AG08396 (cell line): ENCODE measurements at regions not wholly inside any gene's neighbourhood (a gene's known extent, or its start where the extent isn't known, plus 50 kb on each side); places are given as distances from the start of the nearest gene placed in this dataset.
"Not testable (repeated sequence)": the region's sequence is repeated elsewhere in the genome, so short reads cannot be mapped to it uniquely, and the experiment has no call there.

ENCODE experiments used
- DNase-seq: peaks from one replicate; pipeline ENCODE4 v3.0.0; 2012; ENCODE audit warnings: low spot score, mixed read lengths

DNA sequence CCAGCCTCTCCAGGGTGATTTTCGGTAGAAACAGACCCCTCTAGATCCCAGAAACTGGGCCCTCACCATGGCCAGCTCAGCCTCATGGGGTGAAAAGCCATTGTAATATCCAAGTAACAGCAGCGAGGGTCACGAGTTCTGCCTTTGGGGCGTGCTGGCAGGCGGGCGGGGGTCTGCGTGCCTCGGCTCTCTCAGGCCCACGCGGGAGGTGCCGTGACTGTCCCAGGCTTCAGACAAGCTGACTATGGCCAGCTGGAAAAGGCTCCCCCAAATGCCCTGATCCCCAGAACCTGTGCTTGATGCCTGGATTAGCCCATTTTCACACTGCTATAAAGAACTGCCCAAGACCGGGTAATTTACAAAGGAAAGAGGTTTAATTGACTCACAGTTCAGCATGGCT is 160.2 kb downstream of the LAT start:
- DNase-seq: not testable (repeated sequence)

DNA sequence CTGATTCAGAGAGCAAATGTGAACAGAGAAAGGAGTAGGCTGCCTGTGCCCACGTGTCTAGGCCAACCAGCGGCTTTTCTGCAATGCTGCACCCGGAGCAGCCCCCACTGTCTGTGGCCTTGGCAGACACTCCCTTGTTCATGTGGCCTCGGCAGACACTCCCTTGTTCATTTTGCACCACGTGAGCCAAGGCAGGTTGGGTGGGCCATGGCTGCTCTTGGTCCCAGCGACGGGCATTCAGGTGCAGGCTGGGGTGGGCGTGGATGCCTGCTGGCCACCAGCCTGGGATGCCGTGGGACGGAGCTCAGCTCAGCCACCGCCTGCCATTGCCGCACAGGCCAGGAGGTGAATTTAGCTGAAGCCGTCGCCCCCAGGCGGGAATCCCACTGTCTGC is 159.8 kb downstream of the LAT start:
- not testable (repeated sequence) for DNase-seq

DNA sequence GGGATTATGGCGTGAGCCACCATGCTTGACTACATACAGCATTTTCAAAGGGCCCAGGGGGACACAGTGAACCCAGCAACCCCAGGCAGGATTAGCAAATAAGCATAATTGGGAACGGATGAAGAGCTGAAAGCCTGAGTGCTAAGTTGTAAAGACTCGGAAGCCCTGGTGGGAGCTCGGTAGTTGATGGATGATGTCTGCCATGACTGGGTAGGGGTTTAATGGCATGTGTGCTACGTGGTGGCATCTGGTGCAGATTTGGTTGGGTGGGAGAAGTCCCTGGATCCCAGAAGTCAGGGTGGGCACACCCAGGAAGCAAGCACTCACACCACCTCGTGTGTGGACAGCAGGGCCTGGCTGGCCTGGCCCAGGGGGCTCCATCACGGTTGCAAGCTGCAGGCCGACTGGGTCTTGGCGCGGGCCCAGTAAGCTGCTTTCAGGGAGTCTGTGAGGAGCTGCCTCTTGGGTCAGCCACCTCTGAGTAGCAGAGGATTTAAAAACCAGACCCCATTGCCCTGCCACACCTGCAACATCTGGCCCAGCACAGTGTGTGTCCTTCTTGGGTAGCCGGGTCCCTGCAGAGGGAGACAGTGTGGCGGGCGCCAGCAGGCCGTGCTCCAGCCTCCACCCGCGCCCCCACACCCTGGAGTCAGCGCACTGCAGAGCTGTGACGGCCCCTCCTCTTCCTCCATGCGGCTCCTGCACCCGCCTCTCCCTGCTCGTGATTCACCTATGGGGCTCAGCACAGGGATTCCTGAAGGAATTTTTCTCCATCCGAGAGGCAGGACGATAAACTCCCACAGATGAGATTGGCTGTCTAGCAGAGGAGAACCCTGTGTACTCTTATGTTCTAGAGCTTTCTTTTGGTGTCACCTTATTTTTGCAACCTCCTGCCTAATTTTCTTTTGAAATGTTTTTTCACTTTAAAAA is 159.2 kb downstream of the LAT start:
- not testable (repeated sequence) for DNase-seq

DNA sequence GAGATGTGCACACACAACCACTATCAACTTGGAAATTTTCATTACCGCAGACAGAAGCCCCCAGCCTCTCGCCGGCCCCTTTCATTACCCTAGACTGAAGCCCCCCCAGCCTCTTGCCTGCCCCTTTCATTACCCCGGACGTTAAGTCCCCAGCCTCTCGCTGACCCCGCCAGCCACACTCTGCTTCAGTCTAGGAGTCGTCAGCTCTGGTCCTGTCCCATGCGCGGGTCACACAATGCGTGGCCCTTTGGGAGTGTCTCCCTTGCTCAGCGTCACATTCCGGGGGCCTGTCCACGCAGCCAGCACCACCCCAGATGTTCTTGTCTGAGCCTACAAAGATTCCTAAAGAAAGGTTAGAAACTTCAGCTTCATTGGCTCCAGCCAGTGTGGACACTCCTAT is 157.7 kb downstream of the LAT start:
- not testable (repeated sequence) for DNase-seq

DNA sequence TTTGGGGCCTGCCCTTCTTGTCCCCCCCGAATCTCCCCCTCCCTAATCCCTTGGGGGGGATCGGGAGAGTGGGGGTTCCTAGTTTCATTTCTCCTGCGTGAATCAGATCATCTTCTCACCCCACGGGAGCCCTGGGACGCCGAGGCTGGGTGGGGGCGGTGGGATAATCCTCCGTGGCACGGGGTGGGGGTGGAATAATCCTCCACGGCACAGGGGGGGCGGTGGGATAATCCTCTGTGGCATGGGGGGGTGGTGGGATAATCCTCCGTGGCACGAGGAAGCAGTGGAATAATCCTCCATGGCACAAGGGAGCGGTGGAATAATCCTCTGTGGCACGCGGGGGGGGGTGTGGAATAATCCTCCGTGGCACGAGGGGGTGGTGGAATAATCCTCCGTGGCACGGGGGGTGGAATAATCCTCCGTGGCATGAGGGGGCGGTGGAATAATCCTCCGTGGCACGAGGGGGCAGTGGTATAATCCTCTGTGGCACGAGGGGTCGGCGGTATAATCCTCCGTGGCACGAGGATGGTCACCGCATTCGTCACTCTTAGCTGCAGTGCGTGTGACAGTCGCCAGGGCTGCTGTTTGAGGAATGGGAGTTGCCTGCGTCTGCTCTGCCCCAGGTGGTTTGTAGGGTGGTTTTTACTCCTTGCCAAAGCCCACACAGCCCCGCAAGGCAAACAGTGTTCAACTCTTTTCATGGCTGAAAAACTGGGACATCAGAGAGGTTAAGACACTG is 156.9 kb downstream of the LAT start:
- no peak for DNase-seq

DNA sequence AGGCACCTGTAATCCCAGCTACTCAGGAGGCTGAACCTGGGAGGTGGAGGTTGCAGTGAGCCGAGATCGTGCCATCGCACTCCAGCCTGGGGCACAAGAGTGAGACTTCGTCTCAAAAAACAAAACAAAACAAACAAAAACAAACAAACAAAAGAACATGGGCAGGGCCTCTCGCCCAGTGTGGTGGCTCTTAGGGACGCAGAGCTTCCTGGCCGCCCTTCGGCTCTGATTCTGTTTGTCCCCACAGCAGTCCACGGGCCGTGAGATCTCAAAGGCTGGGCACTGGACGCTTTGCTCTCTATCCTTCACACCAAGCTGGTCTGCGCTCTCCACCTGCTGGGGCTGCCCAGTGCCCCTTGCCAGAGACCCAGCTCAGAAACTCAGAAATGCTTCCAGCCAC is 156.3 kb downstream of the LAT start:
- not testable (repeated sequence) for DNase-seq

DNA sequence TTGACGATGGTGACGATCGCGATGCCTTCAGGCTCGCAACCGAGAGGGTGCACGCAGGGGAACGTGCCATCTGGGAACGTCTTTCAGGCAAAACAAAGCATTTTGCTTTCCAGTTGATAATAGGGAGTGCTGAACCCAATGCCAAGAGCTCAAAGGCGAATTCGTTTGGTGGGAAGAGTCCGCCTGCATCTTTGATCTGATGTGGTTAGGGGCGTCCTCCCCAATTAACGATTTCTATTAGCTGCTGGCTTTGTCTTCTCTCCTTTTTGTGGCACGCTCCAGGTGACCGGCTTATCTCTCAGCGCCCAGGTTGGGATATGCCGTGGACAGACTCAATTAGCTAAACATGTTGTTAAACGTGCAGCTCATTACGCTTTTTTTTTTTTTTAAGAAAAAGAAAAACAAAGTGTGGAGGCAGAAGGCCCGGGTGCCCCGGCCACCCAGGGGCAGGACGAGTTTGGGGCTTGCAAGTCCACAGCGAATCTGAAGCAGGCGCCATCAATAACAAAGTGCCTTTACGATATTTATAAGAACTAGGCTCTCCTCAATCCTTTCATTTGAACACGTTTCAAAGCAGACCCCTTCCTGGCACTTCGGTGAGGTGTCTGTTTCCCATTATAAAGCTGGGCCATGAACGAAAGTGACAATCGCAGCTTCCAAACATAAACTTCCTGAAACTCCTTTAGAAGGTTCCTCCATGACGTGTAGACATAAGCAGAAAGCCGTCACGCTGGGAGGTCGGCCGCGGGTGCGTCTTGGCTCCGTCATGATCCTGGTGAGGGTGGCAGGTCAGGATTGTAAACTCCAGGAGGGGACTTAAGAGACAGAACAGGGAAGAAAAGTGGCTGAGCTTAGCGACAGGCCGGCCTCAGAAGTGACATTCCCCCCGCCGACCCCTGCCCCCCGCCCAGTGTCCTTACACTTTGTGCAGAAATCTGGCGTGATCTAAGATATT is 155.3 kb downstream of the LAT start:
- DNase-seq: not testable (repeated sequence)

DNA sequence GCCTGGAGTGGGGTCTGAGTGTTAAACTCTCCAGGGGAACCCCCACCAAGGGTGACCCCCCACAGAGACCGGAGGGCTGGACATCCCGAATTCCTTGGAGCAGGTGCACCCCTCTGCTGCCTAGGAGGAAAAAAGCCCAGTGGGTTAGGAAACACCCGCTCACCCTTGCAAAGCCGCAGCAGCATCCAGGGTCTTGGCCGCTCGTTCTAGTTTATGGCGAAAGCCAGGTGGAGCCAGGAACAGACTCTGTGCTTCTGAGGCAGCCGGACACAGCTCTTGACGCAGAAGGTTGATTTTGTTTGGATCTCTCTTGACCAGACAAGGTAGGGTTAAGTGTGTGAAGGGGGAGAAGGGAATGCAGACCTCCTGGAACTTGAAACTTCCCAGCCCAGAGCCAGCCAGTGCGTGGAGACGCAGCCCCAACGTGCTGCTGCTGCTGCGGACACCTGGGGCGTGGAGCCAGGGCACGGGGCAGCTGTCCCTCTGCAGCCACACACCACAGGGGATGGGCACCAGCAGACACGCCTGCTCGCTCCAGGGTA is 154.5 kb downstream of the LAT start:
- no peak for DNase-seq

DNA sequence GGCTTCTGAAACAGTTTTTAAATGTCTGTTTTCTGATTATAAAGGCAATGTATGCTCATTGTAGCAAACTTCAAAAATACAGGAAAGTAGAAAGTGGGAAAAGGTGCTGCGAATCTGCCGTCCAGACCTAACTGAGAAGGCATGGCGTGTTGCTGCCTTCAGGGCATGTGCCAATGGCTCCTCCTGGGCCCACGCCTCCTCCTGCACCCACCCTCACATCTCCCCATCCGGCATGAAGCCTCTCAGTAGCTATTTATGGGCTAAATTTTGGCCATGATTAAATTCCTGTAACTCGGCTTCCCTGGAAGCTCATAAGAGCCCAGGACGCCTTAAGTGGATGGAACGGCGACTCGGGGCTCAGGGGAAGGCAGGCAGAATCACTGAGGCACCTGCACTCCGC is 153.8 kb downstream of the LAT start:
- not testable (repeated sequence) for DNase-seq

DNA sequence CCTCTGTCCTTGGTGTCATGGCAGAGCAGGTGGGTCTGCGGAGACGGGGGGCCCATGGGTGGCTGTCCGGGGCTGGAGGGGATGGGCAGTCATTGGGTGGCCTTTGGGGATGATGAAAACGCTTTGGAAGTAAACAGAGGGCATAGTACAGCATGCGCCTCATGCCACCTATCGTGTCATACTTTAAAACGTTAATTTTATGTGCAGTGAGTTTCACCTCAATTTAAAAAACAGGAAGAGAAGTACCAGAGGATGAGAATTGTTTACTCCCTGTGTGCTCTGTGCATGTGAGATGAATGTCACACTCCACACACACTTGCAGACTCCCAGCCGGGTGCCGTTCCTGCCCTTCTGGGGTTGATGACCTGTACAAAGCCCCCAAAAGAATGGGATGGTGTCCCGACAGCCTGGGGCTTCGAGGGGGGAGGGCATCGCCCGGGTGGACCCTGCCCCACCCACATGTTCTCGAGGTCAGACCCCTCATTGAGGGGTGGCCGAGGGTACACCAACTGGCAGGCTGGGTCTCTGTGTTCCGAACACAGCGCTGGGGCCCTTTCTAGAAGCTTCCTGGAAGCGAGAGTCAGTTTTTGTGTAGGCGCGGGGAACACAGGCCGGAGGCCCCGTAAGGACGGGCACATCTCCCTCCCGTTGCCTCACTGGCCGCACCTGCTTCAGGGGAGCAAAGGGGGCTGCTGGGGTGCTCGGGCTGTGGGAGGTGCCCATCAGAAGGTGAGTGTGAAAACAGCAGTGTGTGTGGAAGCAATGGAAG is 153.2 kb downstream of the LAT start:
- not testable (repeated sequence) for DNase-seq

DNA sequence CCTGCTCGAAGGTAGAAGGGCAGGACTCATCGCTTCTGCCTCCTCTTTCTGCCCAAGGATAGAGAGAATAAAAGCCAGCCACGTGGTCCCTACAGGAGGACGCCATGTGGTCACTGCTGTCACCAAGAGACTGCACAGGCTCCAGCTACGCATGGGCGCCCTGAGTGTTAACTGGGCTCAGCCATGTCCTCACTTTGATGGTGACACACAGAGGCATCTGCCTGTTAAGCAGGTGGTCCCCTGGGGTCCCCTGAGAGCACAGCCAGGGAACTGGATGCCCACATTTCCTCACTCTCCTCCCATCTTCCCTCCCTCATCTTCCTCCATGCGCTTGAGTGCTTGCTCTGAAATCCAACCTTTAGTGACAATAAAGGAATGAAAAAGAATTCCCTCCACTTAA is 152.6 kb downstream of the LAT start:
- DNase-seq: not testable (repeated sequence)

DNA sequence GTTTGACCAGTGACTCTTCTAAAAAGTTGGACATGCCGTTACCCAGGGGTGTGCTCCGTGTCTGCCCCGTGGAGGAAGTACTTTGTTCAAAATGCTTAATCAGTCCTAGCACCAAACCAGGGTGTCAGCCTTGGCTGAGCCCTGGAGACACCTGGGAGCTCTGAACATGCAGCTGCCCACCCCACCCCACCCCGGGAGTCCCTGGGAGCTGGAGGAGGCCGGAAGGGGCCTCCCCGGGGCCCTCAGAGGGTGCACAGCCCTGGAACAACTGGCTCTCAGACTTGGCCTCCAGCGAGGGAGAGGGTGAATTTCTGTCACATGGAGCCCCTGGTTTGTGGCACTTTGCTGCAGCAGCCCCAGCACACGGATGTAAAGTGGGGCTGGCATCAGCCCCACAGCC is 152.1 kb downstream of the LAT start:
- DNase-seq: not testable (repeated sequence)

DNA sequence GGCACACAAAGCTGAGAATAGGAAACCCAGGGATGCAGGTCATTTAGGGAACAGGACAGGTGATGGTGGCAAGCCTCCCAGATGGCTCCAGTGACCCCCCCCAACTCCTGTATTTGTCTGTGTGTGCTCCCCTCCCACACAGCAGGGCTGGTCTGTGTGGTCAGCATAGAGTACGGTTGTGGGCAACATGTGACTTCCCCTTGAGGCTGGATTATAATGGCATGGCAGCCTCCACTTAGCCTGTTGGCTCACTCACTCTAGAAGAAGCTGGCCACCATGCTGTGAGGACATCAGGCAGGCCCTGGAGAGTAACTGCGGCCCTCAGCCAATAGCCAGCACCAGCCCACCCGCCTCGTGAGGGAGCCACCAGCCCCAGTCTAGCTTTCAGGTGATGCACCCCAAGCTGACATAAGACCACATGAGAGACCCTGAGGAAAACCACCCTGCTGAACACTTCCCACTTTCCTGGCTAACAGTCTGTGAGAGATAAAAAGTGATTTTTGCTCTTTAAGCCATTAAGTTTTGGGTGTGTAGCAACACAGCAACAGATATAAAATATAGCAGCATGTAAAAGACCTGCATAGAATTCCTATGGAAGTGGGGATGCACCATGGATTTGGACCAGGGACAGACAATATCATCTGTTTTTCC is 151.3 kb downstream of the LAT start:
- not testable (repeated sequence) for DNase-seq

DNA sequence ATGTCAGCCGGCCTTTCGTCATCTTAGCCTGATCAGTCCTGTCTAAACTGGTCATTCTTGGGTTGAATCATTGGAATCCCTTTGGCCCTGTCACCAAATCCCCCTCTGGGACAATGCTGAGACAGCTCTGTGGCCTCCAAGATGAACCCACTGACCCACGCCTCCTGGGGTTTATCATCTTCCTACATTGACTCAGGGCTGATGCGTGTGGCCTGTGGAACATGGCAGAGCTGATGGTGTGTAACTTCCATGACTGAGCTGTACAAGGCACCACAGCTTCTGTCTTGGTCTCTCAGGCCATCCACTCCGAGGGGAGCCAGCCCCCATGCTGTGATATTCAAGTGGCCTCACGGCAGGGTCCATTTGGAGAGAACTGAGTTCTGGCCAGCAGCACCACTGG is 150.2 kb downstream of the LAT start:
- DNase-seq: not testable (repeated sequence)

DNA sequence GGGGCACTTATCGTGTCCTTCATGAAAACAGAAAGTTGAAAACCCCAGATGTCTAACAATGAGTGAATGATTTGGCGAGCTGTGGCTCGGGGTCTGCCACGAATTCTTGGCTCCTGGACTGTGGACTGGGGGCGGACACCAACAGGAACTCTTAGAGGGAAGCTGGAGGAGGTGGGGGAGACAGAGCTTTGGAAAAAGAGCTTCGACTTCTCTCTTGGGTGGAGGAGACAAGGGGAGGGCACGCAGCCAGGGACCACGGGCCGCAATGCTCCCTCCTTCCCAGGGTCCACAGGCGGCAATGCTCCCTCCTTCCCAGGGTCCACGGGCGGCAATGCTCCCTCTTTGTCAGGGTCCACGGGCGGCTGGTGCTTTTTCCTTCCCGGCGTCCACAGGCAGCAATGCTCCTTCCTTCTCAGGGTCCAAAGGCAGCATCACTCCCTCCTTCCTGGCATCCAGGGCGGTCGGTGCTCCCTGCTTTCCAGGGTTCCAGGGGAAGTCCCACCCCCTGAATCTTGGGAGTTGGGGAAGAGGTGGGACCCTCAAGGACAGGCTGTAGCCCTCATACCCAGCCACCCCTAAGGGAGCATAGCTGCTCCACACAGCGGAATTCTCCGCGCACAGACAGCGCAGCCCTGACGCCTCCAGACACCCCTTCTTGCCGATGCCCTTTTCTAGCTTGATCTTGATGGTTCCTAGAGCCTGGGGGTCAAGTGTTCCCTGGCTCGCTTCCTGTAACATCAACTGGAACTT is 149.0 kb downstream of the LAT start:
- not testable (repeated sequence) for DNase-seq

DNA sequence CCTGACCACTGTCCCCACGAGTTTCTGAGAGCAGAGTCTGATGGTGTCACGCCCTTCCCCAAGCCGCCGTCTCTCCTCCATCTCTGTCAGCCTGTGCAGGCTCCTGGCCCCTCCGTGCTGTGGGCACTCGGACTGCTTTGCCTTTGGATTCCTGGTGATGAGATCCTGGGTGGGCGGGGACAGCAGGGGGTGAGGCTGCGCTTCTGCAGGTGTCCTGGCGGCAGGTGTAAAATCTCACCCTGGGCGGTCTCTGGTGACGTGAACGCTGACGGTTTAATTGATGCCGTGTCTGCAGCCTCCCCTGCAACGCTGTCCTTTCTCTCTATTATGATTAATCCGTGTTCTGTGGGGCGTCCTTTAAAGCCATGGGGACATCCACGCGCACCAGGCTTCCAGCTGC is 148.0 kb downstream of the LAT start:
- not testable (repeated sequence) for DNase-seq

DNA sequence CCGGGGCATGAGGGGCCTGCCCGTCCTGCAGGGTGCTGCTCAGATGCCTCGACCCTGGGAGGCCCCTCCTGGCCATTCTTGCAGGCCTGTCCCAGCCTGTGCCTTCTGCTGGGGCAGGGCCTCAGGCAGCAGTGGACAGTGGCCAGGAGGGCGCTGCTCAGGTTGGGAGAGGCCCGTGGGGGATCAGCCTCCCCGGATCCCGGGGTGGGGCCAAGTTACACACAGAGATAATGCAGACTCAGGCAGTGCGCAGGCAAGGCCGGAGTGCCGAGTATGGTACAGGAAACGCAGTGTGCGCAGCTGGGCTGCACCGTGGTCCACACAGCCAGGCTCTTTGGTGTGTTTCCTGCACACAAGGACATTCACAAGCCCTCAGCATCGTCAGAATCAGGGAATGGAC is 147.6 kb downstream of the LAT start:
- DNase-seq: not testable (repeated sequence)

DNA sequence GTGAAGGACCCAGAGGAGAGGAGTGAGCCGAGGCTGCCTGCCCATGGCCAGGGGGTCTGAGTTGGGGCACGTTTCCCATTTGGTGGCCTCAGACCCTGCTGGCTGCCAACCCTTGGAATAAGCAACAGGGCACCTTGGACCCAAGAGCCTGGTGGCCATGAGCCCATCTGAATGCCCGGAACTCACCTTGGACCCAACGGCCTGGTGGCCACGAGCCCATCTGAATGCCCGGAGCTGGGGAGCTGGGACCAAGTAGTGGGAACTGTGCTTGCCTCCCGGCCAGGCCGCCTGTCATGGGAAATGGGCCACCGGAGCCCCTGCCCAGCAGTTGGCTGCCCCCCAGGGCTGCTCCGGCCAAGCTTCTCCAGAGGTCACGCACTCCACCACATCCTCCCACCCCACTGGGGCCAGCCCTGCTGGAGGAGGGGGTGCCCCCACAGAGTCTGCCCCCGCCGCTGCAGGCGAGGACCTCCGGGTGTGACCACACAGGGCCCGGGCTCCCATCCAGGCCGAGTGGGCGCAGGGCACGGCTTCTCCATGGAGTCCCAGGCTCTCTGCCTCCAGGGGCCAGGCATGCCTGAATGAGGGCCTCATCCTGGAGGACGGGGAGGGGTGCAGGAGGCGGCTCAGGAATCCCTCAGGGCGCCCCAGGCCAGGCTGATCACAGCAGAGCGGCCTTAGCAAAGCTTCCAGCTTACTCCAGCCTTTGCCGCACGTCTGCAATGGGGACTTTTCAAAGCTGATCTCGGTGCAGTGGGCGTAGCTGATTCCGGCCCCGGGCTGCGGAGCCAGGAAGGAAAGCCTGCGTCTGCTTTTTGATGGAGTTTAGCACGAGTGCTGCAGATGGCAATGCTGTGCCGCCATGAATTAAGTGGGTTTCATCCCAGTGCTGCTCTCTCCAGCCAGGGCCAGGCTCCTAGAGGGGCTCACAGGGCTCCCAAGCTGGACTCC is 146.3 kb downstream of the LAT start:
- peak; percentile 38 for DNase-seq
